Spleen (tissue), 7 donors: ENCODE measurements at regions not wholly inside any gene's neighbourhood (a gene's known extent, or its start where the extent isn't known, plus 50 kb on each side); places are given as distances from the start of the nearest gene placed in this dataset.

Experiments
- POLR2A ChIP-seq, 3 donors: fragments of 450-650 bp; IDR thresholded peaks; one replicate each; pipeline ENCODE4 v1.5.1; 2017; ENCODE audit warnings: antibody characterized with exemption in 3 of 3, mild to moderate bottlenecking in 1 of 3
- POLR2AphosphoS5 ChIP-seq, 3 donors: sonication (generic); formaldehyde crosslinking; IDR thresholded peaks; one replicate each; pipeline ENCODE4 v1.5.1; 2017; ENCODE audit warnings: antibody characterized with exemption in 3 of 3
- TF ChIP-seq, protein P1 (sequence below), 11 experiments: fragments of 200-600 bp in 7 of 11; fragments of 450-650 bp in 4 of 11; sonication (generic) in 4 of 11; IDR thresholded peaks in 8 of 11; conservative IDR thresholded peaks in 3 of 11; 1 replicate in 7 of 11; 2 replicates in 4 of 11; pipeline versions ENCODE4 v1.4.0 to v1.8.0; 2016 to 2021; ENCODE audit warnings: antibody characterized with exemption in 11 of 11, inconsistent platforms in 4 of 11, mild to moderate bottlenecking in 1 of 11
- donor health status: DM: no; HTN: no; CAD: no; lungs with moderate emphysema.
- donor health status: DM: no; HTN: no; CAD: no.
- donor health status: DM: no; HTN: no; CAD: no.

- TF ChIP-seq POLR2A (IDR thresholded peaks at IDR 0.05) (no peak), POLR2AphosphoS5 (IDR thresholded peaks at IDR 0.05) (no peak)
- TF ChIP-seq, protein P1, sequence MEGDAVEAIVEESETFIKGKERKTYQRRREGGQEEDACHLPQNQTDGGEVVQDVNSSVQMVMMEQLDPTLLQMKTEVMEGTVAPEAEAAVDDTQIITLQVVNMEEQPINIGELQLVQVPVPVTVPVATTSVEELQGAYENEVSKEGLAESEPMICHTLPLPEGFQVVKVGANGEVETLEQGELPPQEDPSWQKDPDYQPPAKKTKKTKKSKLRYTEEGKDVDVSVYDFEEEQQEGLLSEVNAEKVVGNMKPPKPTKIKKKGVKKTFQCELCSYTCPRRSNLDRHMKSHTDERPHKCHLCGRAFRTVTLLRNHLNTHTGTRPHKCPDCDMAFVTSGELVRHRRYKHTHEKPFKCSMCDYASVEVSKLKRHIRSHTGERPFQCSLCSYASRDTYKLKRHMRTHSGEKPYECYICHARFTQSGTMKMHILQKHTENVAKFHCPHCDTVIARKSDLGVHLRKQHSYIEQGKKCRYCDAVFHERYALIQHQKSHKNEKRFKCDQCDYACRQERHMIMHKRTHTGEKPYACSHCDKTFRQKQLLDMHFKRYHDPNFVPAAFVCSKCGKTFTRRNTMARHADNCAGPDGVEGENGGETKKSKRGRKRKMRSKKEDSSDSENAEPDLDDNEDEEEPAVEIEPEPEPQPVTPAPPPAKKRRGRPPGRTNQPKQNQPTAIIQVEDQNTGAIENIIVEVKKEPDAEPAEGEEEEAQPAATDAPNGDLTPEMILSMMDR (IDR thresholded peaks at IDR 0.05 in 8 of 11, conservative IDR thresholded peaks at IDR 0.05 in 3 of 11), result no peak
Observed at GRCh38 chr5:158165647-158166046, 306.7 kb upstream of the CLINT1 start.
